HFFc6 (cell line): ENCODE measurements at regions not wholly inside any gene's neighbourhood (a gene's known extent, or its start where the extent isn't known, plus 50 kb on each side); places are given as distances from the start of the nearest gene placed in this dataset.

Source experiments
- DNase-seq: peaks from one replicate; pipeline ENCODE4 v3.0.0-alpha.2; 2018
- H3K27ac Mint-ChIP-seq: 2 replicates; pipeline ENCODE4 v1.8.0; 2020; ENCODE audit warnings: mild to moderate bottlenecking, mixed read lengths
- H3K27me3 Mint-ChIP-seq: 2 replicates; pipeline ENCODE4 v1.8.0; 2021; ENCODE audit warnings: mild to moderate bottlenecking, moderate library complexity, mixed read lengths; ENCODE audit not compliant: insufficient read depth
- H3K36me3 Mint-ChIP-seq: 2 replicates; pipeline ENCODE4 v1.8.0; 2021; ENCODE audit warnings: low read depth, mixed read lengths
- H3K4me1 Mint-ChIP-seq: 2 replicates; pipeline ENCODE4 v1.8.0; 2020; ENCODE audit warnings: low read depth, mixed read lengths
- H3K4me3 Mint-ChIP-seq: 2 replicates; pipeline ENCODE4 v1.8.0; 2020; ENCODE audit warnings: mild to moderate bottlenecking, moderate library complexity, mixed read lengths
- H3K9me3 Mint-ChIP-seq: 2 replicates; pipeline ENCODE4 v1.8.0; 2020; ENCODE audit warnings: mild to moderate bottlenecking, mixed read lengths
- CTCF ChIP-seq: fragments of 200-600 bp; sonication (generic); IDR thresholded peaks from 2 replicates; pipeline ENCODE4 v1.5.0; 2021; ENCODE audit warnings: antibody characterized with exemption, mild to moderate bottlenecking

- Mint-ChIP-seq H3K9me3 (no peaks in the 10 kb centered on the region), H3K36me3 (no peaks in the 10 kb centered on the region), H3K27me3 (peaks cover 4% of the 10 kb centered on the region; the same call in 1 of the 2 replicates), H3K4me3 (no peak overlapping the region), H3K27ac (peak overlapping the region; percentile 29), H3K4me1 (peaks cover 63% of the 10 kb centered on the region)
- TF ChIP-seq CTCF = no peak
- DNase-seq = no peak
Measured at GRCh38 chr15:100726421-100727190, 124.2 kb downstream of the ASB7 start.

- Mint-ChIP-seq H3K27ac (no peak overlapping the region), H3K36me3 (no peaks in the 10 kb centered on the region), H3K27me3 (peaks cover 4% of the 10 kb centered on the region; the same call in 1 of the 2 replicates), H3K4me3 (no peak overlapping the region), H3K4me1 (peaks cover 63% of the 10 kb centered on the region), H3K9me3 (no peaks in the 10 kb centered on the region)
- no peak for DNase-seq
- no peak for TF ChIP-seq CTCF
Measured at GRCh38 chr15:100727291-100727851, 125.0 kb downstream of the ASB7 start.

DNA sequence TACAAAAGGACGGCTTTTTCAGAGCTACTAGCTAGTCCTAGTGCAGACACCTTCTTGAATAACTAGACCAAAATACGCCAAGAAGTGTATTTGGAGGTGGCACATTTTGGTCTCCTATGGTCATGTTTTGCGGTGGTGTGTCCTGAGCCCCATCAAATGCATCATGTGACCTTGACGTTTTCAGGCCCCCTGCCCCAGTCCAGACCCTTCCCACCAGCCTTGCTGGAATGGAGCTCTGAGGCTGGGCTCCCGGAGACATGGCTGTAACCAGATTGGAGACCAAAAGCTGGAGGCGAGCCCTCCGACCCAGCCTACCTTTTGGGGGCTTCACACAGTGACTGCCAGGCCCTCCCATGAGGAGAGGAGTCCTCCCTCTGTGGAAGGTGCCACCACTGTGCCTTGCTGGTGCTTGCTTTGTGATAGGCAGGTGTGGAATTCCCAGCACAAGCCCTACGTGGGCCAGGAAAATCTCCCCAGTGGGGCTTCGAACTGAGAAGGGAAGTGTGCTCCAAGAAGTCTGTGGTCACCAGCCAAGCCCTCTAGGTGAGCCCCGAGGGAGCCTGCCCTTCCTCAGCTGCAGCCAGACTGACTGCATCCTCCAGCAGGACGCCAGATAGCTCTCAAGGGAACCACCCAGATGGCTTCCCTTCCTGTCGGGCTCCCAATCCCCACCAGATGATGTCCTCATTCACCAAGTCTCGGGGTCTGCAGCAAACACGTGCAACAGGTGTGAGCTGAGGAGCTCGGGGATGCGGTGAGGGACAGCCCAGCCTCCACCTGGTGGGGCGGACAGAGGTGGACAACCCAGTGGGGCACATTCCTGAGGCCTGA is 126.2 kb downstream of the ASB7 start:
- Mint-ChIP-seq H3K36me3 (no peaks in the 10 kb centered on the region), H3K4me1 (peaks cover 63% of the 10 kb centered on the region), H3K4me3 (no peak overlapping the region), H3K27ac (no peak overlapping the region), H3K9me3 (no peaks in the 10 kb centered on the region), H3K27me3 (no peaks in the 10 kb centered on the region; the same call in 1 of the 2 replicates)
- no peak for DNase-seq
- TF ChIP-seq CTCF = no peak

DNA sequence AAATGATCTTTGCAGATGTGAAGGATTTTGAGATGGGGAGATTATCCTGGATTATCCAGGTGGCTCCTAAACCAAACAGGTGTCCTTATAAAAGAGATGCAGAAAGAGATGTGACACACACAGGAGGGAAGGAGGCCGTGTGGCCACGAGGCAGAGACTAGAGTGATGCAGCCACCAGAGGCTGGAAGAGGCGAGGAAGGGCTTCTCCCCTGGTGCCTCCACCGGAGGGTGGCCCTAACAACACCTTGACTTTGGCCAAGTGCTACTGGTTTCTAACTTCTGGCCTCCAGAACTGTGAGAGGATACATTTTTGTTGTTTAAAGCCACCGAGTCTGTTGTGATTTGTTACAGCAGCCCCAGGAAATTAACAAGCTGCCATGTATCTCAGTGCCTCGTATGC is 127.1 kb downstream of the ASB7 start:
- Mint-ChIP-seq H3K9me3 (peaks cover 4% of the 10 kb centered on the region; the same call in 1 of the 2 replicates), H3K4me1 (peaks cover 69% of the 10 kb centered on the region)

More for the DNA sequence above, 127.1 kb downstream of the ASB7 start:
- TF ChIP-seq CTCF = no peak
- no peaks in the 10 kb centered on the region for H3K36me3 Mint-ChIP-seq
- DNase-seq = no peak
- no peak overlapping the region for H3K27ac Mint-ChIP-seq
- no peaks in the 10 kb centered on the region; the same call in 1 of the 2 replicates for H3K27me3 Mint-ChIP-seq
- H3K4me3 Mint-ChIP-seq = no peak overlapping the region
